B cell (primary cell): ENCODE measurements at regions not wholly inside any gene's neighbourhood (a gene's known extent, or its start where the extent isn't known, plus 50 kb on each side); places are given as distances from the start of the nearest gene placed in this dataset.

ENCODE experiments used
- ATAC-seq: fragments of 200-7000 bp; cut with Tn5 transposase; one replicate; pipeline ENCODE4 v1.10.0; 2021; ENCODE audit warnings: low read depth, mild to moderate bottlenecking, moderate number of reproducible peaks, moderate library complexity
- CTCF ChIA-PET: fragments of 350-600 bp; sonication (Branson Sonifier 250); formaldehyde crosslinking; loops from one replicate; lab custom pipeline; 2021; ENCODE audit warnings: antibody characterized with exemption, inconsistent platforms; lab: Charles Lee
- POLR2A ChIA-PET: fragments of 350-600 bp; sonication (Branson Sonifier 250); formaldehyde crosslinking; loops from one replicate; lab custom pipeline; 2021; ENCODE audit warnings: antibody characterized with exemption; lab: Charles Lee
- DNase-seq: peaks from one replicate; pipeline ENCODE4 v3.0.0; 2013
- H2AFZ ChIP-seq: 2 replicates; pipeline ENCODE4 v1.6.1; 2012; ENCODE audit warnings: mild to moderate bottlenecking, low read depth, low read length; ENCODE audit not compliant: insufficient read depth, poor library complexity, severe bottlenecking
- H3K27ac ChIP-seq, 2 donors: 1 replicate in 1 of 2; 2 replicates in 1 of 2; pipeline ENCODE4 v1.5.1; 2012 to 2013; ENCODE audit warnings: low read length in 2 of 2, mild to moderate bottlenecking in 2 of 2, moderate library complexity in 1 of 2
- H3K27me3 ChIP-seq, 4 experiments: fragments of 200-600 bp in 1 of 4; sonication (generic) in 1 of 4; replicated peaks in 1 of 4; 1 replicate in 2 of 4; 2 replicates in 2 of 4; pipeline versions ENCODE4 v1.6.1 to v1.7.0; 2013 to 2016; ENCODE audit warnings: low read length in 3 of 4, mild to moderate bottlenecking in 2 of 4, mixed read lengths in 1 of 4, moderate library complexity in 1 of 4; ENCODE audit not compliant: insufficient read depth in 4 of 4, control insufficient read depth in 3 of 4; ENCODE audit errors: control extremely low read depth in 1 of 4
- H3K36me3 ChIP-seq, 2 experiments: replicated peaks in 1 of 2; 1 replicate in 1 of 2; 2 replicates in 1 of 2; pipeline versions ENCODE4 v1.6.1 to v1.7.1; 2013; ENCODE audit warnings: low read length in 1 of 2; ENCODE audit not compliant: insufficient read depth in 2 of 2, control insufficient read depth in 1 of 2; ENCODE audit errors: control extremely low read depth in 1 of 2, extremely low read depth in 1 of 2
- H3K4me1 ChIP-seq, 2 donors: fragments of 200-600 bp in 1 of 2; sonication (generic) in 1 of 2; 1 replicate in 1 of 2; 2 replicates in 1 of 2; pipeline versions ENCODE4 v1.5.1 to v1.6.1; 2013 to 2017; ENCODE audit warnings: low read length in 2 of 2; ENCODE audit not compliant: control insufficient read depth in 2 of 2, insufficient read depth in 2 of 2
- H3K4me2 ChIP-seq: replicated peaks from 2 replicates; pipeline ENCODE3; 2012; ENCODE audit warnings: mild to moderate bottlenecking, low read depth, low read length; ENCODE audit not compliant: poor library complexity, severe bottlenecking
- H3K4me3 ChIP-seq, 5 experiments: fragments of 200-600 bp in 1 of 5; sonication (generic) in 1 of 5; 1 replicate in 3 of 5; 2 replicates in 2 of 5; pipeline versions ENCODE4 v1.5.1 to v1.7.0; 2011 to 2016; ENCODE audit warnings: low read length in 4 of 5, mild to moderate bottlenecking in 4 of 5, low read depth in 2 of 5, control low read depth in 1 of 5, moderate library complexity in 1 of 5; ENCODE audit not compliant: insufficient read depth in 1 of 5; ENCODE audit errors: control extremely low read depth in 1 of 5, extremely low read depth in 1 of 5
- H3K79me2 ChIP-seq: fragments of 200-600 bp; sonication (generic); one replicate; pipeline ENCODE4 v1.6.0; 2016; ENCODE audit warnings: low read length; ENCODE audit not compliant: control insufficient read depth, insufficient read depth
- H3K9ac ChIP-seq: fragments of 200-600 bp; sonication (generic); 2 replicates; pipeline ENCODE4 v1.6.1; 2017; ENCODE audit warnings: mild to moderate bottlenecking, low read length, moderate library complexity
- H3K9me3 ChIP-seq, 3 donors: one replicate each; pipeline versions ENCODE4 v1.6.1 to v1.7.1; 2013; ENCODE audit warnings: low read length in 2 of 3; ENCODE audit not compliant: control insufficient read depth in 2 of 3, insufficient read depth in 1 of 3; ENCODE audit errors: control extremely low read depth in 1 of 3
- H4K20me1 ChIP-seq: 2 replicates; pipeline ENCODE4 v1.6.0; 2012; ENCODE audit warnings: mild to moderate bottlenecking, low read length; ENCODE audit not compliant: insufficient read depth, control insufficient read depth, poor library complexity, severe bottlenecking
- H3K27ac Mint-ChIP-seq: one replicate; pipeline ENCODE4 v1.8.0; 2021; ENCODE audit warnings: mixed read lengths
- H3K27me3 Mint-ChIP-seq: one replicate; pipeline ENCODE4 v1.8.0; 2021; ENCODE audit warnings: mixed read lengths
- H3K4me1 Mint-ChIP-seq: one replicate; pipeline ENCODE4 v1.8.0; 2021; ENCODE audit warnings: mixed read lengths
- H3K4me3 Mint-ChIP-seq: one replicate; pipeline ENCODE4 v1.8.0; 2021; ENCODE audit warnings: mixed read lengths
- H3K9me3 Mint-ChIP-seq: one replicate; pipeline ENCODE4 v1.8.0; 2022; ENCODE audit warnings: mixed read lengths; ENCODE audit not compliant: insufficient read depth
- CTCF ChIP-seq: fragments of 200-600 bp; IDR thresholded peaks from one replicate; pipeline ENCODE4 v1.8.0; 2022; ENCODE audit warnings: antibody characterized with exemption, mild to moderate bottlenecking
- EZH2 ChIP-seq: IDR thresholded peaks from 2 replicates; pipeline ENCODE4 v1.6.1; 2012; ENCODE audit warnings: borderline replicate concordance, low read depth, mild to moderate bottlenecking, moderate library complexity, low read length; ENCODE audit not compliant: insufficient read depth, poor library complexity, severe bottlenecking
- WGBS: methylation state at CpG from one replicate; pipeline ENCODE4 v1.1.5; 2013; ENCODE audit warnings: missing lambda C conversion rate; ENCODE audit not compliant: insufficient coverage; 5-methylcytosine and 5-hydroxymethylcytosine counted together
- intact Hi-C: fragments of 100-400 bp; cut with micrococcal nuclease; formaldehyde crosslinking; loops from one replicate; pipeline ENCODE4 v1.10.0; 2022

- DNase-seq (no peak), ATAC-seq (no peak)
- H3K79me2 ChIP-seq: no peaks in the 10 kb centered on the region
- ChIA-PET POLR2A (no interaction called here), CTCF (no interaction called here)
- H3K4me1 ChIP-seq: no peaks in the 10 kb centered on the region
- no peaks in the 10 kb centered on the region for H3K4me1 Mint-ChIP-seq
- no peak overlapping the region for H3K4me3 ChIP-seq
- H3K27ac ChIP-seq: no peak overlapping the region
- H2AFZ ChIP-seq: no peak overlapping the region
- H3K36me3 ChIP-seq: no peaks in the 10 kb centered on the region
- no peak overlapping the region for H3K4me3 Mint-ChIP-seq
- TF ChIP-seq CTCF: no peak
- TF ChIP-seq EZH2: no peak
- H3K9me3 ChIP-seq: no peaks in the 10 kb centered on the region
- peaks cover 0 to 12% (median 0%) of the 10 kb centered on the region in 4 experiments for H3K27me3 ChIP-seq
- H4K20me1 ChIP-seq: no peaks in the 10 kb centered on the region
- intact Hi-C loops: no loop called here
- H3K9me3 Mint-ChIP-seq: no peaks in the 10 kb centered on the region
- no peak overlapping the region for H3K4me2 ChIP-seq
- no peak overlapping the region for H3K9ac ChIP-seq
- no peak overlapping the region for H3K27ac Mint-ChIP-seq
- peaks cover 49% of the 10 kb centered on the region for H3K27me3 Mint-ChIP-seq
- 100% methylated on average over 3 of the region's 6 CpGs for WGBS
Observed at GRCh38 chr1:38612951-38613350, 246.6 kb downstream of the RRAGC start.

GRCh38 chr1:38611664-38612211, 247.8 kb downstream of the RRAGC start:
- Histone ChIP-seq H4K20me1 (no peaks in the 10 kb centered on the region), H3K79me2 (no peaks in the 10 kb centered on the region), H3K36me3 (no peaks in the 10 kb centered on the region), H3K4me2 (no peak overlapping the region), H3K4me1 (no peaks in the 10 kb centered on the region), H3K4me3 (no peak overlapping the region), H3K27ac (no peak overlapping the region), H3K27me3 (peaks cover 0 to 12% (median 0%) of the 10 kb centered on the region in 4 experiments), H3K9me3 (no peaks in the 10 kb centered on the region), H2AFZ (no peak overlapping the region), H3K9ac (no peak overlapping the region)
- H3K4me1 Mint-ChIP-seq: no peaks in the 10 kb centered on the region
- DNase-seq (no peak), ATAC-seq (no peak)
- no peaks in the 10 kb centered on the region for H3K9me3 Mint-ChIP-seq
- ChIA-PET POLR2A (no interaction called here), CTCF (interaction anchor here (0.6 to 1.4 kb wide), 2 partner anchors 13 to 232 kb away, joined by 3 to 4 read pairs; no protein-coding TSS in a partner anchor)
- H3K27ac Mint-ChIP-seq: no peak overlapping the region
- no peak overlapping the region for H3K4me3 Mint-ChIP-seq
- TF ChIP-seq CTCF: no peak
- TF ChIP-seq EZH2: no peak
- 69% methylated on average over 7 of the region's 7 CpGs for WGBS
- intact Hi-C loops: no loop called here
- peaks cover 41% of the 10 kb centered on the region for H3K27me3 Mint-ChIP-seq
